Ovary (tissue), 7 donors: ENCODE measurements at regions not wholly inside any gene's neighbourhood (a gene's known extent, or its start where the extent isn't known, plus 50 kb on each side); places are given as distances from the start of the nearest gene placed in this dataset.

ENCODE experiments used
- DNase-seq, 5 donors: peaks; one replicate each; pipeline ENCODE4 v3.0.0-alpha.2; 2019 to 2020
- H3K27ac ChIP-seq, 2 donors: fragments of 200-600 bp; one replicate each; pipeline versions ENCODE4 v1.5.1 to v1.8.0; 2019 to 2022
- H3K27me3 ChIP-seq: fragments of 200-600 bp; one replicate; pipeline ENCODE4 v1.8.0; 2022
- H3K36me3 ChIP-seq: fragments of 200-600 bp; sonication (generic); one replicate; pipeline ENCODE4 v1.5.1; 2019
- H3K4me1 ChIP-seq: one replicate; pipeline ENCODE4 v1.8.1; 2013; ENCODE audit warnings: mild to moderate bottlenecking, moderate library complexity; ENCODE audit not compliant: insufficient read depth
- H3K4me3 ChIP-seq: fragments of 200-600 bp; sonication (generic); one replicate; pipeline ENCODE4 v1.5.1; 2017
- H3K9me3 ChIP-seq, 2 donors: fragments of 200-600 bp in 1 of 2; sonication (generic) in 1 of 2; one replicate each; pipeline versions ENCODE4 v1.5.1 to v1.8.1; 2013 to 2019; ENCODE audit warnings: mild to moderate bottlenecking in 1 of 2, moderate library complexity in 1 of 2
- CTCF ChIP-seq, 3 donors: fragments of 450-650 bp in 2 of 3; fragments of 200-600 bp in 1 of 3; IDR thresholded peaks; one replicate each; pipeline versions ENCODE4 v1.5.1 to v1.8.0; 2016 to 2022; ENCODE audit warnings: antibody characterized with exemption in 3 of 3, mild to moderate bottlenecking in 1 of 3
- EP300 ChIP-seq: sonication (generic); formaldehyde crosslinking; IDR thresholded peaks from one replicate; pipeline ENCODE4 v1.6.1; 2017; ENCODE audit warnings: antibody characterized with exemption
- POLR2A ChIP-seq: fragments of 450-650 bp; IDR thresholded peaks from one replicate; pipeline ENCODE4 v1.6.1; 2017; ENCODE audit warnings: antibody characterized with exemption, mild to moderate bottlenecking, moderate library complexity
- WGBS, 3 donors: extraction: QIAGEN DNeasy Blood & Tissue Kit in 1 of 3; methylation state at CpG; one replicate each; pipeline versions ENCODE4 v1.1.5 to v1.1.7; 2013 to 2017; 5-methylcytosine and 5-hydroxymethylcytosine counted together
- intact Hi-C, 4 donors: fragments of 100-400 bp; cut with DNase I; formaldehyde crosslinking; loops; one replicate each; pipeline versions ENCODE4 v1.11.0 to v1.15.1; 2022 to 2023
- donor health status: DM: no; HTN: no; CAD: no; lungs with moderate emphysema.
- donor health status: DM: no; HTN: no; CAD: no.
- donor health status: Bipolar disorder and iron deficiency.
- donor health status: DM: no; HTN: no; CAD: no.
- donor health status: DM: yes; HTN: yes; CAD: no.

GRCh38 chr4:59135248-59135985 lies 2025.2 kb upstream of the IGFBP7 start:
- Histone ChIP-seq H3K27ac (no peak overlapping the region), H3K9me3 (no peaks in the 10 kb centered on the region), H3K4me3 (no peak overlapping the region), H3K36me3 (no peaks in the 10 kb centered on the region), H3K4me1 (no peaks in the 10 kb centered on the region), H3K27me3 (no peaks in the 10 kb centered on the region)
- no peak for DNase-seq
- 88 to 100% (median 93%) methylated on average over 1 of the region's 1 CpG for WGBS, 3 donors
- TF ChIP-seq POLR2A (no peak), CTCF (IDR thresholded peaks at IDR 0.05) (no peak), EP300 (no peak)
- intact Hi-C loops: no loop called here

GRCh38 chr4:59161249-59161648 lies 2038.9 kb upstream of the ADGRL3 start:
- DNase-seq: no peak
- H3K36me3 ChIP-seq: no peaks in the 10 kb centered on the region
- H3K4me3 ChIP-seq: no peak overlapping the region
- H3K27me3 ChIP-seq: no peaks in the 10 kb centered on the region
- intact Hi-C loops: no loop called here
- H3K27ac ChIP-seq: no peak overlapping the region
- H3K9me3 ChIP-seq: no peaks in the 10 kb centered on the region
- TF ChIP-seq POLR2A (no peak), CTCF (IDR thresholded peaks at IDR 0.05) (no peak), EP300 (no peak)
- WGBS, 3 donors: 78 to 81% (median 78%) methylated on average over 6 of the region's 6 CpGs
- H3K4me1 ChIP-seq: no peaks in the 10 kb centered on the region

GRCh38 chr4:59175617-59176016 lies 2024.5 kb upstream of the ADGRL3 start:
- Histone ChIP-seq H3K27ac (no peak overlapping the region), H3K4me1 (no peaks in the 10 kb centered on the region), H3K27me3 (no peaks in the 10 kb centered on the region), H3K9me3 (no peaks in the 10 kb centered on the region), H3K4me3 (no peak overlapping the region), H3K36me3 (no peaks in the 10 kb centered on the region)
- TF ChIP-seq POLR2A: no peak
- WGBS, 3 donors: 1 to 57% (median 54%) methylated on average over 1 of the region's 1 CpG
- DNase-seq: no peak
- intact Hi-C loops: no loop called here

- H3K4me1 ChIP-seq: no peaks in the 10 kb centered on the region
- H3K36me3 ChIP-seq: no peaks in the 10 kb centered on the region
- H3K27me3 ChIP-seq: no peaks in the 10 kb centered on the region
- no peak overlapping the region for H3K27ac ChIP-seq
- intact Hi-C loops: no loop called here
- H3K4me3 ChIP-seq: no peak overlapping the region
- no peak for TF ChIP-seq EP300
- no peak for TF ChIP-seq POLR2A
- no peak for TF ChIP-seq CTCF (IDR thresholded peaks at IDR 0.05)
- no peak for DNase-seq
- H3K9me3 ChIP-seq: no peaks in the 10 kb centered on the region
Measured at GRCh38 chr4:59179372-59179771, 2020.8 kb upstream of the ADGRL3 start.

GRCh38 chr4:59180161-59180560 lies 2020.0 kb upstream of the ADGRL3 start:
- Histone ChIP-seq H3K27ac (no peak overlapping the region), H3K9me3 (no peaks in the 10 kb centered on the region), H3K36me3 (no peaks in the 10 kb centered on the region), H3K4me1 (no peaks in the 10 kb centered on the region), H3K4me3 (no peak overlapping the region), H3K27me3 (no peaks in the 10 kb centered on the region)
- no peak for DNase-seq
- TF ChIP-seq CTCF (IDR thresholded peaks at IDR 0.05) (no peak), POLR2A (no peak)
- WGBS, 3 donors: 76 to 81% (median 78%) methylated on average over 11 of the region's 11 CpGs
- intact Hi-C loops: no loop called here
